ENCODE measurements at regions not wholly inside any gene's neighbourhood (a gene's known extent, or its start where the extent isn't known, plus 50 kb on each side); places are given as distances from the start of the nearest gene placed in this dataset.
"Not testable (repeated sequence)": the region's sequence is repeated elsewhere in the genome, so short reads cannot be mapped to it uniquely, and the experiment has no call there.

GRCh38 chr11:38867338-38867737, 2269.3 kb upstream of the RAG2 start:
- DNase-seq (ENCODE audit: low spot score): no peak
- Histone ChIP-seq H3K27ac (no peak overlapping the region), H3K4me3 (no peak overlapping the region)
- TF ChIP-seq CTCF (IDR thresholded peaks at IDR 0.05): no peak

- no peak overlapping the region for H3K4me3 ChIP-seq
- H3K27ac ChIP-seq: no peak overlapping the region
- DNase-seq (ENCODE audit: low spot score): no peak
- TF ChIP-seq CTCF (IDR thresholded peaks at IDR 0.05): no peak
Observed at GRCh38 chr11:38865922-38866321, 2267.9 kb upstream of the RAG2 start.

GRCh38 chr11:38842991-38843390, 2245.0 kb upstream of the RAG2 start:
- no peak for TF ChIP-seq CTCF (IDR thresholded peaks at IDR 0.05)
- no peak overlapping the region for H3K27ac ChIP-seq
- DNase-seq (ENCODE audit: low spot score): no peak
- H3K4me3 ChIP-seq: no peak overlapping the region

- DNase-seq (ENCODE audit: low spot score): no peak
- H3K27ac ChIP-seq: no peak overlapping the region
- H3K4me3 ChIP-seq: no peak overlapping the region
- TF ChIP-seq CTCF (IDR thresholded peaks at IDR 0.05): no peak
Observed at GRCh38 chr11:38839071-38839470, 2241.0 kb upstream of the RAG2 start.

- Histone ChIP-seq H3K4me3 (no peak overlapping the region), H3K27ac (no peak overlapping the region)
- no peak for DNase-seq (ENCODE audit: low spot score)
- no peak for TF ChIP-seq CTCF (IDR thresholded peaks at IDR 0.05)
Observed at GRCh38 chr11:38835966-38836365, 2237.9 kb upstream of the RAG2 start.

GRCh38 chr11:38824573-38824972, 2226.5 kb upstream of the RAG2 start:
- H3K27ac ChIP-seq: no peak overlapping the region
- DNase-seq (ENCODE audit: low spot score): no peak
- TF ChIP-seq CTCF (IDR thresholded peaks at IDR 0.05): no peak
- no peak overlapping the region for H3K4me3 ChIP-seq

- not testable (repeated sequence) for H3K27ac ChIP-seq; DNase-seq (ENCODE audit: low spot score); H3K4me3 ChIP-seq
Observed at GRCh38 chr11:38821786-38822185, 2223.8 kb upstream of the RAG2 start.

- no peak for TF ChIP-seq CTCF (IDR thresholded peaks at IDR 0.05)
- no peak overlapping the region for H3K27ac ChIP-seq
Observed at GRCh38 chr11:38819981-38820380, 2221.9 kb upstream of the RAG2 start.

More at GRCh38 chr11:38819981-38820380, 2221.9 kb upstream of the RAG2 start:
- DNase-seq (ENCODE audit: low spot score): no peak
- no peak overlapping the region for H3K4me3 ChIP-seq

Data from coronary artery (tissue), 2 donors.